NCI-H2029 (cell line): ENCODE measurements at regions not wholly inside any gene's neighbourhood (a gene's known extent, or its start where the extent isn't known, plus 50 kb on each side); places are given as distances from the start of the nearest gene placed in this dataset.

Experiments used
- DNase-seq: peaks from one replicate; lab custom pipeline; 2025; lab: John Stamatoyannopoulos, UW

- no peak for DNase-seq
Observed at GRCh38 chr5:133797167-133797566, 171.3 kb downstream of the C5orf15 start.

DNA sequence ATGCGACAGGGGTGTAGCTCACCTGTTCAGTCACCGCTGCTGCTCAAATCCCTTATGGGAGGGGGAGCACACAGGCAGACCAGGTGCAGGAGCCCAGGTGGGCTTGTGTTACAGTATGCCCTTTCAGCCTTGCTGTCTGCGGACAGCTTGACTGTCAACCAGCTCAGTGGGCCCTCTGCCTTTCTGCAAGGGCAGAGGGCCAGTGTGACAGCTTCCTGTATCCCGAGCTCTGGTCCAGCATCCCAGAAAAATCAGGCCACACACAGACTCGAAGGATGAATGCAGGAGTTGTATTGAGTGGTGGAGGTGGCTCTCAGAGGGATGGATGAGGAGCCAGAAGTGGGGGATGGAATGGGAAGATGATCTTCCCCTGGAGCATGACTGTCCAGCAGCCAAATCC is 172.2 kb downstream of the C5orf15 start:
- no peak for DNase-seq

GRCh38 chr5:133794771-133795415 is 173.5 kb downstream of the C5orf15 start:
- no peak for DNase-seq

DNA sequence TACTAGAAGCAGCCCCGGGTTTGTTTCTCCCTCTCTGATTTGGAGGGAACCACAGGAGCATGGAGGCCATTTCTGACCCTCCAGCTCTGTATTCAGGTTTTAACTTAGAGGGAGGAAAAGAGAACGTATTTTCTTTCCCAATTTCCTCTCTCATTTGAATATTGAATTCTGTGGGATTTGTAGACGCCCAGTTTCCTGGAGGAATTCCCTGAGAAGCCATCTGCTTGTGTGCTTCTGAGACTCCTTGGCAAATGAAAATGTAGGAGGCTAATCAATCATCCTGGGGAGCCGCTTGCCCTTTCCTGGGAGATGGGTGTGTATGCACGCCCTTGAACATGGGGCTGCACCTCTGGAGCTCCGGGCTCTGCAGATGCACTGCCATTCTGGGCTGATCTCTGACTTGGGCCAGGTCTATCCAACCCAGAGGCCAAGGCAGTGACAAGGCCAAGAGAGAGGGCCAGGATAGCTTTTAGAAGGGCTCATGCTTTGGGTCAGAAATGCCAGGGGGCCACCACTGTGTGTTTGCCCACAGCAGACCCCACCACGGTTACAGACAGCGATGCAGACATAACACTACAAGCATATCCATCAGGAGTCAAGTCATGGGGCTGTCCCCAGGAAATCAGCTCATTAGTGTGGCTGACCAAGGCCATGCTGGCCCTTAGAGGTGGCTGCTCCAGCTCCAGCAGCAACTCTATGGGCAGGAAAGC is 174.5 kb downstream of the C5orf15 start:
- DNase-seq = no peak

- DNase-seq = no peak
Observed at GRCh38 chr5:133792655-133793054, 175.8 kb downstream of the C5orf15 start.

DNA sequence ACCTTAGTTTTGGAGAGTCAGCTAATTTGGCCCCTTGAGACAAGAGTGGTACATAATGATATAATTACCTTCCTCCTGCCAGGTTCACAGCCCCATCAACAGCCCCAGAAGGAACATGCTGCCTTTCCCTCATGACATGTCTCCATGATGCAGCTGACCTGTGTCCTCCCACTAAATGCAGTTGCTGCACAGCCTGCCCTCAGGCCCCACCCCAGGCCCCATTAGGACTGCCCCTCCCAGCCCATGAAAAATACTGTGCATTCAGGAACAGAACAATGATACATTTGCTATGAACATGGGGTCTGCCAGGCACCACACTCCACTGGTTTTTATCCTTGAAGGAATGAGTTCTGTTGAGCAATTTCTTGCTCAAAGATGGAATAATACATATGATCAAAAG is 176.4 kb downstream of the C5orf15 start:
- no peak for DNase-seq

- peak; percentile 80 for DNase-seq
Observed at GRCh38 chr5:133790898-133791297, 177.5 kb downstream of the C5orf15 start.

- DNase-seq = no peak
Observed at GRCh38 chr5:133789428-133789827, 177.1 kb upstream of the FSTL4 start.

GRCh38 chr5:133788121-133788520 is 175.8 kb upstream of the FSTL4 start:
- DNase-seq = no peak

GRCh38 chr5:133786420-133786819 is 174.1 kb upstream of the FSTL4 start:
- no peak for DNase-seq

GRCh38 chr5:133785182-133785581 is 172.8 kb upstream of the FSTL4 start:
- no peak for DNase-seq

DNA sequence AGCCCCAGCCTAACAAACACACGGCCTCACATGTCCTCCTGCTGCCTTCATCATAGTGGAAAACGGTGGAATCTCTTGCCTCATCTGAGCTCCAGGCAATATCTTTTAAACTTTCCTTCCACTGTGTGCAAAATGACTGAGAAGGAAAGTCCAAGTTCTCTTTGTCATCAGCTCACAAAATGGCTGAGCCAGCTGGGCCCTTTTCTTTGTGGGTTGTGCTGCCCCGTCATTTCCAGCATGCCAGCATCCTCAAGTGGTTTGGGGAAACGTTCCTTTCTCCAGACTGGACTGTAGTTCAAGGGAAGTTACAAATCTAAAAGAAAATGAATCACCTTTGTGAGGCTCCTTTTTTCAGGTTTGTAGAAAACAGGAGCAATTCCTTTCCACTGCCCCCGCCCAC is 171.1 kb upstream of the FSTL4 start:
- no peak for DNase-seq

DNA sequence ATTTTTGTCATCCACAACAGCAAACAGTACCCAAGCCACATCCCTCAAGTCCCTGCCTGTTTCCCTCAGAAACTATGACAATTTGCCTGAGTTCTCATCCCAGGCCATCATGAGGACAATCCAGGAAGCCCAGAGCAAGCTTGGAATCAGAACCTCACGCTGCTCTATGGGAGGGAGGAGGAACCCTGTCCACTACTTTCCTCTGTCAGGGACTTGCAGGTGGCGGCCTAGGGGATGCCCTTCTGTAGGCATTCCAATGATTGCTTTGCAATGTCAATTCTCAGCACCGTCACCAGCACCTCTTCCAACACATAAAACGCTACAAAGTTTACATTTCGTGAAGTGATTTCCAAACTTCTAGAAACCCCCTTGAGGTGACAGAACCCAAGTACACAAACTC is 170.4 kb upstream of the FSTL4 start:
- no peak for DNase-seq

DNA sequence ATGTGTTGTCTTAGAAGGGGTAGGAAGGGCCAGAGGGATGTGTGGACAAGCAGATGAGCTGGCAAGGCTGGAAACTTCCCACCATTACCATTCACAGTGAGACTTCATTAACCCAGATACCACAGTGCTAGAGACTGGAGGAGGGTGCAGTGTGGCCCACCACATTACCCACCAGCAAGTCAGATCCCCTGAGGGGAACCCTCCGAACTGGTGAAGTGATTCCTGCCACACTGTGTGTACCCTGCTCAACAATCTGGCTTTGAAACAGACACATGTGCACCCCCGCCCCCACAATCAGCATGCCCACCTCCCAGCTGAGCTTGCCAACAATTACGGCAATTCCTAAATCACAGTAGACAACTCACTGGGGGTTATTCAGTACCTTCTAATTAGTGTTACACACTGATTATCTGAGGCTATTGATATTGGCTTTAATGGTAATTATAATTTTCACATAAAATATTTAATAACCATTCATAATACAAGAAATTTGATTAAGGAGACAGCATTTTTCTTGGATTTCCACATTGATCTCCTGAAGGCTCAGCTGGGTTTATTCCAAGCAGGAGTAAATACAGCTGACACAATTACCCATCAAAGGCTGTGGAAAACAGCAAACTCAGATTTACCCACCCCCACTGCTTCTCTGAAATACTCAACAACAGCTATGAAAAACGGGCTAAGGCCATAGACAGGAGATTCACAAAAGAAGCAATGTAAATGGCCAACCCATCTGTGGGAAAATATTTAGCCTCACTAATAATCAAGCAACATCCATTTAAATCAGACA is 169.3 kb upstream of the FSTL4 start:
- no peak for DNase-seq

DNA sequence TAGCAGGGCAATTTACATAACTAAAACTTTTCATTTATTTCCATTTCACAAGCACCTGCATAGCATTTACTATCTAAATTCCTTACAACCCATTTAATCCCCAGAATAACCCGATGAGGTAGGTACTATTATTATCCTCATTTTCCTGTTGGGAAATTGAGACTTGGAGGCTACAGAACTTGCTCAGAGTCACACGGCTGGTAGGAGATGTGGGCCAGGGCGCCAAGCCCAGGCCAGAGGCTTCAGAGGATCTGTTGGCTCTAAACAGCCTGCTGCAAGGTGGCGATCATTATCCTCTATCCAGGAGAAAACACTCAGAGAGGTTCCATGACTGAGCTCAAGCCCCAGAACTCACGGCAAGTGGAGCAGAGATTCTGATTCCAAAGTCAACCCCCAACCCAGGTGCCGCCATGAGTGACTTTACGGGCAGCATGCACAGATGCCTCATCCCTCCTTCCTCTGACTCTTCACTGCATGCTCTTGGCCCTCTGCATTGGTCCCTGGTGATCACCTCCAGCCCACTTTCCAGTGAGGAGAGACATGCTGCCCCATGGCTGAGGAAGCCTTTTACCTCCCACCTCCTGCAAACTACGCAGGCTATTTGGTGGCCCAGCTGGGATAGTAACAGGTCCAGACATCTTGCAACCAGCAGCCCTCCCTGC is 168.4 kb upstream of the FSTL4 start:
- DNase-seq = no peak

DNA sequence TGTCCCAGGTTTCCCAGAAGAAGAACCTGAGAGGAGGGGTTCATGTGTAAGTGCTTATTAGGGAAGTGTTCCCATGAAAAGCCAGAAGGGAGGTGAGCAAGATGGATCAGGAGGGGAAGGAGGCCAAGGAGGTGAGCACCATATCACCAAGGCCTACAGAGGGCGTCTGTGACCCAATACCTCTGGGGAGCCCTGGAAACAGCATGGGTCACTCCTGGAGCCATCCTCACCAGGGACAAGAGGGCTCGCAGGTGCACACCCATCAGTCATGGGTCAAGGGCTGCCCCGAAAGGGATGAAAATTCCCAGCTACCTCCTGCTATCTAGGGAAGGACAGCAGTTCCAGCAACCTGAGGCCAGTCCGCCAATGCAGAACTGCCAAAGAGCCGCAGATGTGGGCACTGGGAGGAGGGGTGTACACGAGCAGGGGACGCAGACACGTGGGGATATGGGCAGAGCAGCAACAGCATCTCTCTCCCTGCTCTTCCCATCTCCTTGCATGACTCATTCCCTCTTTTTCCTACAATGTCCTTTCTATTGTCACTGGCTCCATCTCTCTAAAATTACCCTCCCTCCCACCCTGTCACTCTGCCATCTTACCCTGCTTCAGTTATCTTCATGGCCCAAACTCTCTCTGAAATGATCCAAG is 167.6 kb upstream of the FSTL4 start:
- no peak for DNase-seq

GRCh38 chr5:133778636-133779035 is 166.3 kb upstream of the FSTL4 start:
- no peak for DNase-seq

DNA sequence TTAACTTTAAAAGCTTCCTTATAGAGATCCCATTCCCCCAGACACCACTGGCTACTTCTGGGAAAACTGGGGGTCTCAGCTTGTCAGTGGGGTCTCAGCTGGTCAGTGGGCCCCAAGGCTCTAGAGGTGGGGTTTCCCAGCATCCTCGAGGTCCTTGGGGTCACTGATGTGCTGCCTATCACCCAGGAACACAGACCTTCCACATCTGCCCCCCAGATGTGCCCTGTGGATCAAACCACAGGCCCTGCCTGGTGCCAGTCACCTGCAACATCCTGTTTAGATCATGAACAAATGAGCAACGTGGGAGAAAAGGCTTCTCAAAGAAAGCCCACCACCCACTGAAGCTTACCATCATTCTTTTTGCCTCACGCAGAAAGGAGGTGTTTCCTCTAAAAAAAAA is 165.6 kb upstream of the FSTL4 start:
- no peak for DNase-seq

GRCh38 chr5:133775584-133776304 is 163.4 kb upstream of the FSTL4 start:
- DNase-seq = no peak

DNA sequence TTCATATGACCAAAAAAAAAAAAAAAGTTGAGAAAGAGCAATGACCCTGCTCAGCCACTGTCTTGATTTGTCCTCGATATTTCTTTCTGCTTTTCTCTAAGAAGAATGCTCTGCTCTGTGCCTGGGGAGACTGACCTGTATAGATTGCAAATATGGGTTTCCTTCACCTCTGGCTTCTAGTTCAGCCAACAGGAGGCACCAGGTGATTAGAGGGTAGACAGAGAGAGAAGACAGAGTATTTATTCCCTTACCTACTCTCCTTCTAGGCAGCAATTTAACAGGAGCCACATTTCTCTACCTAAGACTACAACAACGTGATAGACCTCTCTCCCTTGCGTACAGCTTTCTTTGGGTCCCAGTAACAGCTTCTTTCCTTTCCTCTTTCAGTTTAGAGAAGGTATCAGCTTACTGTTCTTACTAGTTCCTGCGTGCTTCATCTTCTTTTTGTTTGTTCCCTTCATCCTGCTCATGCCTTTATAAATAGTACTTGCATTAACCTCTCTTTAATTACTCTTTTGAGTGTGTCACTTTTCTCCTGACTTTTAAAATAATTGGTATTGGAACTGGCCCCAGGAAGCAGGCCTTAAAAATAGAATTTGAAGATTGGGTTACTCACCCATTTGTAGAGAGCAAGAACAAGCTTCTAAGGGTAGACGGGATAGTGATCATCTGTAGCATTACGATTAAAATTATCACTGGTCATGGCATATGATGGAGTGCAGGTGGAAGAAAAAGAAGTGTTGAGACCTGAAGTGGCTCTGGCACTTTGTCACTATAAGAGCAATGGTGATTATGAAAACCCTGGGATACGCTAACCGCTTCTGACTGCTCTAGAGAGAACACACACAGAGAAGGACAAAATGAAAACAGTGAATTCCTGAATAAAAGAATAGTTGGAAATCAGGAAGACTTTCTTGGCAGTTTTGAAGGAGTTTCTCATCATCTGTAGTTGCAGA is 161.2 kb upstream of the FSTL4 start:
- DNase-seq = no peak
